ENCODE measurements at regions not wholly inside any gene's neighbourhood (a gene's known extent, or its start where the extent isn't known, plus 50 kb on each side); places are given as distances from the start of the nearest gene placed in this dataset.

GRCh38 chr15:87764461-87765240 is 491.9 kb downstream of the NTRK3 start:
- no peak for TF ChIP-seq ZNF274 (IDR thresholded peaks at IDR 0.05; ENCODE audit: low read depth, low read length)
- TF ChIP-seq YY1 (IDR thresholded peaks at IDR 0.05; ENCODE audit: extremely low read depth, insufficient replicate concordance, low read depth, low read length): no peak
- TF ChIP-seq REST (IDR thresholded peaks at IDR 0.05; ENCODE audit: low read depth): no peak
- TF ChIP-seq ZFX (IDR thresholded peaks at IDR 0.05): no peak
- TF ChIP-seq SIN3A (IDR thresholded peaks at IDR 0.05; ENCODE audit: low read depth): no peak
- TF ChIP-seq MAX (IDR thresholded peaks at IDR 0.05): no peak
- TF ChIP-seq ATF3 (IDR thresholded peaks at IDR 0.05): no peak
- no peak for TF ChIP-seq CEBPB (IDR thresholded peaks at IDR 0.05; ENCODE audit: low read depth)
- no peak for TF ChIP-seq FOSL1 (IDR thresholded peaks at IDR 0.05; ENCODE audit: low read depth)
- TF ChIP-seq POLR2AphosphoS5 (IDR thresholded peaks at IDR 0.05; ENCODE audit: low read depth, low read length): no peak
- TF ChIP-seq TCF7L2 (IDR thresholded peaks at IDR 0.05; ENCODE audit: borderline replicate concordance, extremely low read depth, insufficient read depth, insufficient read length): no peak
- ChIA-PET CTCF (no interaction called here), RAD21 (ENCODE audit: low non-redundant PET in 1 of 2, low total read pairs in 2 of 2, uncharacterized antibody in 2 of 2, unreplicated experiment in 2 of 2) (no interaction called here), POLR2A (no interaction called here)
- no peaks in the 10 kb centered on the region for H4K20me1 ChIP-seq (ENCODE audit: insufficient read depth)
- no peak overlapping the region for H3K4me3 ChIP-seq (replicated peaks in 1 of 2; ENCODE audit: low read depth in 1 of 2, low read length in 2 of 2)
- H2AFZ ChIP-seq (ENCODE audit: low read depth, low read length, poor library complexity, severe bottlenecking): no peak overlapping the region
- H3K27me3 ChIP-seq (ENCODE audit: insufficient read depth, low read length): no peaks in the 10 kb centered on the region
- no peaks in the 10 kb centered on the region for H3K79me2 ChIP-seq (ENCODE audit: insufficient read depth, low read length)
- no peak overlapping the region for H3K9ac ChIP-seq (ENCODE audit: low read length)
- H3K4me2 ChIP-seq (ENCODE audit: low read length): no peak overlapping the region
- no peaks in the 10 kb centered on the region for H3K4me1 ChIP-seq (ENCODE audit: control insufficient read depth in 1 of 2, insufficient read depth in 2 of 2, low read length in 2 of 2)
- intact Hi-C loops (cut with micrococcal nuclease): no loop called here
- no peaks in the 10 kb centered on the region for H3K9me2 ChIP-seq (ENCODE audit: insufficient read depth)
- no peaks in the 10 kb centered on the region for H3K36me3 ChIP-seq (ENCODE audit: control insufficient read depth in 1 of 2, insufficient read depth in 2 of 2, low read length in 2 of 2)
- peaks cover 5 to 11% of the 10 kb centered on the region in 2 experiments; a peak in 2 of 4 replicates for H3K9me3 ChIP-seq (ENCODE audit: control insufficient read depth in 1 of 2, insufficient read depth in 1 of 2, low read depth in 1 of 2, low read length in 2 of 2)
- DNase-seq (ENCODE audit: low read depth, low spot score): no peak
- H3K27ac ChIP-seq (ENCODE audit: low read depth, low read length): no peak overlapping the region
- BruUV-seq (replicated peaks): no TSS peak
- ATAC-seq: no peak
